Chondrocyte (in vitro differentiated cells): ENCODE measurements at regions not wholly inside any gene's neighbourhood (a gene's known extent, or its start where the extent isn't known, plus 50 kb on each side); places are given as distances from the start of the nearest gene placed in this dataset.

Source experiments
- DNase-seq: peaks from one replicate; pipeline ENCODE4 v3.0.0; 2021; ENCODE audit warnings: mixed read lengths, low spot score
- H3K27ac Mint-ChIP-seq: one replicate; pipeline ENCODE4 v1.8.0; 2021; ENCODE audit warnings: mild to moderate bottlenecking, moderate library complexity, mixed read lengths; ENCODE audit not compliant: unreplicated experiment
- H3K27me3 Mint-ChIP-seq: 2 replicates; pipeline ENCODE4 v1.8.0; 2021; ENCODE audit warnings: low read depth, mixed read lengths
- H3K36me3 Mint-ChIP-seq: 2 replicates; pipeline ENCODE4 v1.8.0; 2021; ENCODE audit warnings: low read depth, mixed read lengths
- H3K4me1 Mint-ChIP-seq: 2 replicates; pipeline ENCODE4 v1.8.0; 2021; ENCODE audit warnings: low read depth, mild to moderate bottlenecking, mixed read lengths
- H3K4me3 Mint-ChIP-seq: one replicate; pipeline ENCODE4 v1.8.0; 2021; ENCODE audit warnings: mild to moderate bottlenecking, moderate library complexity, mixed read lengths; ENCODE audit not compliant: unreplicated experiment
- H3K9me3 Mint-ChIP-seq: 2 replicates; pipeline ENCODE4 v1.8.0; 2021; ENCODE audit warnings: low read depth, mixed read lengths
- TF ChIP-seq, protein P1 (sequence below): fragments of 200-600 bp; sonication (generic); IDR thresholded peaks from 2 replicates; pipeline ENCODE4 v1.5.0; 2021; ENCODE audit warnings: antibody characterized with exemption, mild to moderate bottlenecking, moderate library complexity

DNA sequence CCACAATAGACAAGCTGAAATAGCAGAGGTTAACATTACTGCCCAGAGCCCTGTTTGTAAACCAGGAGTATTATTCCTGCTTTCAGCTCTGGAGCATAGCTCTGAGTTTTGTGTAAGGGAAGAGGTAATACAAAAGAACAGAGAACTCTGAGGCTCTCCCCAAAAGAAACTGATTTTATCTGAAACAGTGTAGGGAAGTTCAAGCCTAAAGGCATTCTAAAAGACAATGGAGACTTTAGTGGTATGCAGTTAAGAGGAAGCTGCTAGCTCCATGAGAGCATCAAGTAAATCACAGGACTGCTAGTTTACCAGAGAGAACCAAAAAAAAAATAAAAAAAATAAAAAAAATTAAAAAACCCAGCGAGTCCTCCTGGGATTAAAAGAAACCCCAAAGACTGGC, 146.6 kb upstream of the PCSK5 start:
- no peak overlapping the region for H3K27ac Mint-ChIP-seq
- peaks cover 6% of the 10 kb centered on the region for H3K27me3 Mint-ChIP-seq
- TF ChIP-seq, protein P1, sequence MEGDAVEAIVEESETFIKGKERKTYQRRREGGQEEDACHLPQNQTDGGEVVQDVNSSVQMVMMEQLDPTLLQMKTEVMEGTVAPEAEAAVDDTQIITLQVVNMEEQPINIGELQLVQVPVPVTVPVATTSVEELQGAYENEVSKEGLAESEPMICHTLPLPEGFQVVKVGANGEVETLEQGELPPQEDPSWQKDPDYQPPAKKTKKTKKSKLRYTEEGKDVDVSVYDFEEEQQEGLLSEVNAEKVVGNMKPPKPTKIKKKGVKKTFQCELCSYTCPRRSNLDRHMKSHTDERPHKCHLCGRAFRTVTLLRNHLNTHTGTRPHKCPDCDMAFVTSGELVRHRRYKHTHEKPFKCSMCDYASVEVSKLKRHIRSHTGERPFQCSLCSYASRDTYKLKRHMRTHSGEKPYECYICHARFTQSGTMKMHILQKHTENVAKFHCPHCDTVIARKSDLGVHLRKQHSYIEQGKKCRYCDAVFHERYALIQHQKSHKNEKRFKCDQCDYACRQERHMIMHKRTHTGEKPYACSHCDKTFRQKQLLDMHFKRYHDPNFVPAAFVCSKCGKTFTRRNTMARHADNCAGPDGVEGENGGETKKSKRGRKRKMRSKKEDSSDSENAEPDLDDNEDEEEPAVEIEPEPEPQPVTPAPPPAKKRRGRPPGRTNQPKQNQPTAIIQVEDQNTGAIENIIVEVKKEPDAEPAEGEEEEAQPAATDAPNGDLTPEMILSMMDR: no peak

DNA sequence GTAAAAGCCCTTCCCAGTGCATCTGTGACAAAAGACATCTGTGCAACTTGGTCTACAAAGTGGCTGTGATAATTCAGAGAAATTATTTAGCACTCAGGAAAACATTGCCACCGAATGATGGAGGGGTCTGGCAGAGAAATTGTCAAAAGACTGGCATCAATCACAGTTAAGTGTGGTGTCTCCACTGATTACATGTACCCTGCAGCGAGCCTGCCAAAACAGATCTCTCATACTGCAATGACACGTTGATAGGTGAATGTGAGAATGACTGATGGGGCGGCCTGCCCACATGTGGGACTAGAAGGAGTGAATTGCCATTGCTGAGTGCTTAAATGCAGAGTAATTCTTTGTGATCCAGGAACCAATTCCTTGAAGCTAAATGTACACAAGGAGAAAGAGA, 136.4 kb upstream of the PCSK5 start:
- peaks cover 2% of the 10 kb centered on the region for H3K36me3 Mint-ChIP-seq
- peaks cover 15% of the 10 kb centered on the region for H3K9me3 Mint-ChIP-seq
- H3K27me3 Mint-ChIP-seq: peaks cover 2% of the 10 kb centered on the region
- DNase-seq: no peak
- no peak overlapping the region for H3K27ac Mint-ChIP-seq
- H3K4me3 Mint-ChIP-seq: no peak overlapping the region
- TF ChIP-seq, protein P1: no peak
- no peaks in the 10 kb centered on the region for H3K4me1 Mint-ChIP-seq

More for the DNA sequence above, 146.6 kb upstream of the PCSK5 start:
- H3K36me3 Mint-ChIP-seq: no peaks in the 10 kb centered on the region
- no peak overlapping the region for H3K4me3 Mint-ChIP-seq
- no peaks in the 10 kb centered on the region for H3K4me1 Mint-ChIP-seq
- peaks cover 13% of the 10 kb centered on the region for H3K9me3 Mint-ChIP-seq
- DNase-seq: no peak

DNA sequence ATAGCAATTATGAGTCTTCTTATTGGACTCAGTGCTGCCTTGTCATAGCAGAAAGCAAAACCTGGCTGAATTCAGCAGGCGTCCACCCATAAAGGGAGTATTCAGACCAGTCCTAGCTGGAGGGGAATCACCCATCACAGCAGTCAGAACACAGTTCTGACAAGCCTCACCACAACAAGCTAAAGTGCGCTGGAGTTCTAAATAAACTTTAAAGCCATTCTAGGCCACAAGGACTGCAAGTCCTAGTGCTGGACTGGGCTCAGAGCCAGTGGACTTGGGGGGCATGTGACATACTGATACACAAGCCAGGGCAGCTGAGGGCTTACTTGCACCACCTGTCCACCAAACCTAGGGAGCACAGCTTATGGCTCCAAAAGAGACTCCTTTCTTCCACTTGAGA, 115.3 kb upstream of the PCSK5 start:
- Mint-ChIP-seq H3K36me3 (peaks cover 10% of the 10 kb centered on the region), H3K4me1 (no peaks in the 10 kb centered on the region), H3K4me3 (no peak overlapping the region), H3K9me3 (peaks cover 12% of the 10 kb centered on the region), H3K27ac (no peak overlapping the region), H3K27me3 (peaks cover 9% of the 10 kb centered on the region)
- no peak for DNase-seq
- TF ChIP-seq, protein P1: no peak

DNA sequence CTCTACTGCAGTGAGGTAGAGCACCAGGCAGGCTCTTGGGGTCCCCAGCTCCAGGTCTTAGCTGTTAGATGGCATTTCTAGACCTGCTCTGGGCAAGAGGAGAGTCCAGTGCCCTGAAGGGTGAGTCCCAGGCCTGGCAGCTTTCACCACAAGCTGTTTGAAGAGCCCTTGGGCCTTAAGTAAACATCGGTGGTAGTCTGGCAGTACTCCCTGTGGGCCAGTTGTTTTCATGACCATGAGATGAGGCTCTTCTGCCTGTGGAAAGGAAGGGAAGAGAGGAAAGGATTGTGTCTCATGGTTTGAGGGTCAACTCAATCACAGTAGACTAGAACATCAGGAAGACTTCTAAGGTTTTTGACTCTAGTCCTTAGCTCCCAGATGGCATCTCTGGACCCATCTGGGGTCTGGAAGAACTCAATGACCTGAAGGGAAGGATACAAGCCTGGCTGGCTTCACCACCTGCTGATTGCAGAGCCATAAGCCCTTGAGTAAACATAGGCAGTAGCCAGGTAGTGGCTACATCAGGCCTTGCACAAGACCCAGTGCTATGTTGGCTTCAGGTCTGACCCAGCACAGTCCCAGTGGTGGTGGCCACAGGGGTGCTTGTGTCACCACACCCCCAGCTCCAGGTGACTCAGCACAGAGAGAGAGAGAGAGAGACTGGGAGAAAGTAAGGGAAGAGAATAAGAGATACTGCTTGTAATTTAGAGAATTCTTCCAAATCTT, 114.3 kb upstream of the PCSK5 start:
- TF ChIP-seq, protein P1: no peak
- Mint-ChIP-seq H3K27me3 (peaks cover 8% of the 10 kb centered on the region), H3K4me1 (no peaks in the 10 kb centered on the region), H3K9me3 (peaks cover 7% of the 10 kb centered on the region), H3K4me3 (no peak overlapping the region), H3K27ac (no peak overlapping the region), H3K36me3 (peaks cover 4% of the 10 kb centered on the region)
- DNase-seq: no peak

DNA sequence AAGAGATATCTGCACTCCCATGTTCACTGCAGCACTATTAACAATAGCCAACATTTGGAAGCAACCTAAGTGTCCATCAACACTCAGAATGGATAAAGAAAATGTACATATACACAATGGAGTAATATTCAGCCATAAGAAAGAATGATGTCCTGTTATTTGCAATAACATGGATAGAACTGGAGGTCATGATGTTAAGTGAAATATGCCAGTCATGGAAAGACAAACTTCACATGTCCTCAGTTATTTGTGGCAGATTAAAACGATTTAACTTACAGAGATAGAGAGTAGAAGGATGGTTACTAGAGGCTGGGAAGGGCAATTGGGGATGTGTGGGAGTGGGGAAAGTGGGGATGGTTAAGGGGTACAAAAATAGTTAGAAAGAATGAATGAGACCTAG, 110.3 kb upstream of the PCSK5 start:
- H3K36me3 Mint-ChIP-seq: peaks cover 4% of the 10 kb centered on the region
- H3K27ac Mint-ChIP-seq: no peak overlapping the region
- H3K4me1 Mint-ChIP-seq: no peaks in the 10 kb centered on the region
- TF ChIP-seq, protein P1: no peak
- DNase-seq: no peak
- H3K9me3 Mint-ChIP-seq: peaks cover 13% of the 10 kb centered on the region
- H3K27me3 Mint-ChIP-seq: peaks cover 11% of the 10 kb centered on the region
- H3K4me3 Mint-ChIP-seq: no peak overlapping the region
